Memory B cell (primary cell): ENCODE measurements at regions not wholly inside any gene's neighbourhood (a gene's known extent, or its start where the extent isn't known, plus 50 kb on each side); places are given as distances from the start of the nearest gene placed in this dataset.

Source experiments
- ATAC-seq: fragments of 150-1000 bp; cut with Tn5 transposase; 2 replicates; pipeline ENCODE4 v1.10.0; 2021; ENCODE audit warnings: low read depth, mild to moderate bottlenecking, moderate library complexity
- DNase-seq, 2 donors: peaks; one replicate each; pipeline ENCODE4 v3.0.0; 2022; ENCODE audit warnings: low spot score in 2 of 2
- H3K27ac Mint-ChIP-seq: one replicate; pipeline ENCODE4 v1.8.0; 2022; ENCODE audit warnings: mild to moderate bottlenecking, moderate library complexity, mixed read lengths
- H3K27me3 Mint-ChIP-seq: one replicate; pipeline ENCODE4 v1.8.0; 2022; ENCODE audit warnings: mixed read lengths
- H3K36me3 Mint-ChIP-seq: one replicate; pipeline ENCODE4 v1.8.0; 2022; ENCODE audit warnings: mild to moderate bottlenecking, mixed read lengths
- H3K4me1 Mint-ChIP-seq: one replicate; pipeline ENCODE4 v1.8.0; 2022; ENCODE audit warnings: mixed read lengths
- H3K4me3 Mint-ChIP-seq: one replicate; pipeline ENCODE4 v1.8.0; 2022; ENCODE audit warnings: mild to moderate bottlenecking, moderate library complexity, mixed read lengths
- H3K9me3 Mint-ChIP-seq: one replicate; pipeline ENCODE4 v1.8.0; 2022; ENCODE audit warnings: mixed read lengths

DNA sequence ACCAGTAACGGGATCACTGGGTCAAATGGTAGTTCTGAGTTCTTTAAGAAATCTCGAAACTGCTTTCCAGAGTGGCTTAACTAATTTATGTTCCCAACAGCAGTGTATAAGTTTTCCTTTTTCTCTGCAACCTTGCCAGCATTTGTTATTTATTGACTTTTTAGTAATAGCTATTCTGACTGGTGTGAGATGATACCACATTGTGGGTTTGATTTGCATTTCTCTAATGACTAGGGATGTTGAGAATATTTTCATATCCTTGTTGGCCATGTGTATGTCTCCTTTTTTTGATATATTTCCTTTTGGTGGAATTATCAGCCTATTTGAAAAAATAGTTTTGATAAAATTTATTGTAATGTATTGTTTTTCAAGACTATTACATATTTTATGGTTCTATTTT is 701.2 kb upstream of the FBXO33 start:
- Mint-ChIP-seq H3K27me3 (no peaks in the 10 kb centered on the region), H3K4me3 (no peak overlapping the region)

DNA sequence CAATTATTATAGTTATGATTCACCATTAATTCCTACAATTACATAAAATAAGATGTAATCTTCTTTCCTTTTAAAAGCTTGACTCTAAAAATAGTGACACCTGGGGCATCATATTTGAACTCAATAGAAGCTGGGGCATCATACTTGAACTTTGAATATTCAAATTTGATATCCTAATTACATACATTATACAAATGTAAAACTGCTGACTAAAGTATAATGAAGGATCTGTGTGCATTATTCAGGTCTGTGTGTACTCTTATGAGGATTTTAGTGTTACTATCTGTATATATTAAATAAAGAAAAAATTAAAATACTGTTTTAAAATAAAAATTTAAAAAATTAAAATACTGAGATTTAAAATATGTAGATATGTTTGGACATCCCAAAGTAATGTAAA is 696.9 kb upstream of the FBXO33 start:
- Mint-ChIP-seq H3K27me3 (no peaks in the 10 kb centered on the region), H3K9me3 (no peaks in the 10 kb centered on the region), H3K36me3 (no peaks in the 10 kb centered on the region), H3K4me1 (no peaks in the 10 kb centered on the region), H3K27ac (no peak overlapping the region), H3K4me3 (no peak overlapping the region)
- ATAC-seq = no peak
- no peak for DNase-seq

More for the DNA sequence above, 701.2 kb upstream of the FBXO33 start:
- no peak for DNase-seq
- no peak for ATAC-seq
- no peaks in the 10 kb centered on the region for H3K36me3 Mint-ChIP-seq
- H3K9me3 Mint-ChIP-seq = peaks cover 3% of the 10 kb centered on the region
- H3K4me1 Mint-ChIP-seq = no peaks in the 10 kb centered on the region
- no peak overlapping the region for H3K27ac Mint-ChIP-seq

DNA sequence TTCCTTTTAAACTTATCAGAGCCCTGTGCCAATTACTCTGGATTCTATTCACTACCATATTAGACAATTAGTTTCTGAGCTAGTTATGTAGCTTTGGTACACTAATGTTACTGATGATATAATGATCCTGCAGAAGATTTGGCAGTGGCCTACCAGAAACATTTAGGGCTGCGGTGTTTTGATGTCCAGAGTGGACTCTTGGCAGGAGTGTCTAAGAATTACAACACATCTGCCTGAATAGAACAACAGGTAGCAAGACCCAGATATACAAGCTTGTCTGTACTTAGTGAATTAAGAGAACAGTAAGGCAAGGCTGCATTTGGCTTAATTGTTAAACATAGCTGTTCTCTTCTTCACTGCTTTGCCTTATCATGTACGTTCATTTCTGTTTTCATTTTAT is 691.6 kb upstream of the FBXO33 start:
- H3K27me3 Mint-ChIP-seq = no peaks in the 10 kb centered on the region
- no peak overlapping the region for H3K27ac Mint-ChIP-seq
- ATAC-seq = no peak
- H3K36me3 Mint-ChIP-seq = no peaks in the 10 kb centered on the region
- no peaks in the 10 kb centered on the region for H3K4me1 Mint-ChIP-seq
- H3K9me3 Mint-ChIP-seq = peaks cover 2% of the 10 kb centered on the region
- no peak for DNase-seq
- H3K4me3 Mint-ChIP-seq = no peak overlapping the region

DNA sequence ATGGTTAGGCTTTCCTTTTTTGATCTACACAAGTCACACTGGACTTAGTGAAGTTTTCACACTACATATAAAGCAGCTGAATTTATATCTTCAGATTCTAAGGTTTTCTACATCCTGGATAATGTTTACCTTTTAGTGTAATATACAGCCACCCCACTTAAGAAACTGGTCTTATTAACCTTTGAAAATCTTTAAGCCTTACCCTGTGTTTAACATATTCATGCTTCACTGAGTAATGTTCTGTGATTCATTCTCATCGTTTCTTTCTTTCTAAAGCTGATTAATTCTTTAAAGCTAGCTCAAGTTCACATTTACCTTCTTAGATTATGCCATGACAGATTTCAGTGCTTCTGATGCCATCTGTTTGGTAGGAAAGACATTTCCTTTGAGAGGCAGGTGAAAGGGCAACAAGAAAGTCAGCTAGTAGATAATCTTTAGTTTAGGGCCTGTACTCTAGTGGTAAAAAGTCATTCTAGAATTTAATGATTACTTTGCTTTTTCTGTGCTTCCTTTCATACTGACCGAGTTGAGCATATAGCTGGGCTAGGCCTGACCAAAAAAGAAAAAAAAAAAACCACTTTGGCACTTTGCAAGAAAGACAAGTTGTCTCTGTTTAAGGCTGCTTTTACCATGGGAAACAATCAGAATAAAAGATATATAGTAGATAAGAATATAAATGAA is 690.9 kb upstream of the FBXO33 start:
- Mint-ChIP-seq H3K4me3 (no peak overlapping the region), H3K9me3 (peaks cover 6% of the 10 kb centered on the region), H3K36me3 (no peaks in the 10 kb centered on the region), H3K4me1 (no peaks in the 10 kb centered on the region), H3K27me3 (no peaks in the 10 kb centered on the region), H3K27ac (no peak overlapping the region)
- ATAC-seq (no peak), DNase-seq (no peak)

DNA sequence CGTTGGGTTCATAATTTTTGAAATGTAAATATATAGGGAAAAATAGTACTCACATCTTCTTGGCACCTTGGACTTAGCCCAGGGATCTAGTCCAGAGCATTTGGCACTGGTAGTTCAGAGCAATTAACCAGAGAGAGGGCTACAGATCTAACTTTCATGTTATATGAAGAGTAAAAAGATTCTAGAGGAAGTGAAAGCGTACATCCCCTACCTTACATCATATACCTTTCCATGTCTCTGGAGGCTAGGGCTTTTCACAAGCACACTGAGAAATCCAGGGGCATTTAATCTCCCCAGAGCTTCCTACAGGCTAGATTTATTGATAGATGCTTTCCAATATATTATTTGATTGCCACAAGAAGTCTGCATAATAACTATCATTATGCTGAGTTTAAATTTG is 687.5 kb upstream of the FBXO33 start:
- Mint-ChIP-seq H3K4me3 (no peak overlapping the region), H3K27me3 (no peaks in the 10 kb centered on the region), H3K9me3 (peaks cover 11% of the 10 kb centered on the region), H3K36me3 (no peaks in the 10 kb centered on the region), H3K4me1 (no peaks in the 10 kb centered on the region), H3K27ac (no peak overlapping the region)
- DNase-seq = no peak
- ATAC-seq = peak; percentile 41

DNA sequence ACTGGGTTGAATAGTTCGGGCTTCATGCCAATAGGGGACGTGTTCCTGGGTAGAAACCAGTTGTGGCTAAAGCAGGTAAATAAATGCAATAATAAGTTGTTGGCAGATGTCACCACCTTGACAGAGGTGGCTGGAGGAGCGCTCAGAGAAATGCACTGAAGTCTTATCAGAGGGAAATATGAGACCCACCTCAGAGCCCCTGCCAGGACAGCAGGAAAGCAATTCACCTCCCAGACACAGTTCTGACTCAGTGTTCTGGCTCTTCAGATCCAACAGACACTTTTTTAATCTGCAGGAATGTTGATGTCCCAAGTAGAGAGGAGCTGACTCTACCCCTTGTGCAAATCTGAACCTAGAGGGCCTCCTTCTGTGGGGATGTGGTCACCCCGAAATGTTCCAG is 687.1 kb upstream of the FBXO33 start:
- no peak for DNase-seq
- Mint-ChIP-seq H3K4me1 (no peaks in the 10 kb centered on the region), H3K4me3 (no peak overlapping the region), H3K36me3 (no peaks in the 10 kb centered on the region), H3K27me3 (no peaks in the 10 kb centered on the region), H3K9me3 (peaks cover 12% of the 10 kb centered on the region), H3K27ac (no peak overlapping the region)
- ATAC-seq = no peak

DNA sequence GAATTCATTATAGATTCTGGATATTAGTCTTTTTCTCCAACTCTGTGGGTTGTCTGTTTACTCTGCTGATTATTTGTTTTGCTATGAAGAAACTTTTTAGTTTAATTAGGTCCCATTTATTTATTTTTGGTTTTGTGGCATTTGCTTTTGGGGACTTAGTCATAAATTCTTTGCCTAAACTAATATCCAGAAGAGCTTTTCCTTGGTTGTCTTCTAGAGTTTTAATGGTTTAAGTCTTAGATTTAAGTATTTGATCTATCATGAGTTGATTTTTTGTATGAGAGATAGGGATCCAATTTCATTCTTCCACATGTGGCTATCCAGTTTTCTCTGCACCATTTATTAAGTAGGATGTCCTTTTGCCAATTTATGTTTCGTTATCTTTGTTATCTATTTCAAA is 683.4 kb upstream of the FBXO33 start:
- peaks cover 10% of the 10 kb centered on the region for H3K9me3 Mint-ChIP-seq
- no peak overlapping the region for H3K4me3 Mint-ChIP-seq
- DNase-seq (no peak), ATAC-seq (no peak)
- H3K4me1 Mint-ChIP-seq = no peaks in the 10 kb centered on the region
- no peak overlapping the region for H3K27ac Mint-ChIP-seq
- no peaks in the 10 kb centered on the region for H3K36me3 Mint-ChIP-seq
- no peaks in the 10 kb centered on the region for H3K27me3 Mint-ChIP-seq

DNA sequence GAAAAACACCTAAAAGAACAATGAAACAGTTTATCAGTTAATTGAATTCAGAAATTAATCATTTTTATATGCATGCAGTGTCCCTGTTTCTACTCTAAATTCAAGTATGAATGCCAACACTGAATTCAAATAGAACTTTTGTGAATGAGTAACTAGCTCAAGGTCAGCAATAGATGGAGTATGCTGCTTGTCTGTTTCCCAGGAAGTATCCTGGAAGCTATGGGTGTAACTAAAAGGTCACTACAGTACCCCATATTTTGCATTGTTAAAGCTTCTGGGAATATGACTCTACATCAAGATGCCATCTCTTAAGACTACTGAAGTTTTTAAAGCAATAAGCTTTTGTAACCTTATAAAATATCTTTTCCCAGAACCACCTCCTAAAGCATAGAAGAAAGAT is 681.4 kb upstream of the FBXO33 start:
- no peaks in the 10 kb centered on the region for H3K4me1 Mint-ChIP-seq
- H3K27me3 Mint-ChIP-seq = no peaks in the 10 kb centered on the region
- H3K27ac Mint-ChIP-seq = no peak overlapping the region
- no peak for ATAC-seq
- no peak for DNase-seq
- no peaks in the 10 kb centered on the region for H3K36me3 Mint-ChIP-seq
- H3K4me3 Mint-ChIP-seq = no peak overlapping the region
- peaks cover 9% of the 10 kb centered on the region for H3K9me3 Mint-ChIP-seq

DNA sequence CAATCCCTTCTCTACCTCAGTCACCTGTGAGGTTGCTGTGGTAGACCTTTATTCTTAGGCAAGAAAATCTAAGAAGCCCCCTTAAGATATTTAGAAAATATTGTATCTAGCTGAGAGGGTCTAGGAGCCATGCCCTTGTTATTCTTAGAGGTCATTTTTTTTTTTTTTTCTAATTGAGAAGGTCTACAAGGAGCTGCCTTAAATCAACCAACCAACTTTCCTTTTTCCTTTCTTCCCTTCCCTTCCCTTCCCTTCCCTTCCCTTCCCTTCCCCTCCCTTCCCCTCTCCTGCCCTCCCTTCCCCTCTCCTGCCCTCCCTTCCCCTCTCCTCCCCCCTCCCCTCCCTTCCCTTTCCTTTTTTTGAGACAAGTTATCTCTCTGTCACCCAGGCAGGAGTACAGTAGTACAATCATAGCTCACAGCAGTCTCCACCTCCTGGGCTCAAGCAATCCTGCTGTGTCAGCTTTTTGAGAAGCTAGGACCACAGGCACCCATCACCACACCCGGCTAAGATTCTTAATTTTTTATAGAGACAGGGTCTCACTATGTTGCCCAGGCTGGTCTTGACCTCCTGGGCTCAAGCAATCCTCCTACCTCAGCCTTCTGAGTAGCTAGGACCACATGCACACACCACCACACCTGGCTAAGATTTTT is 668.4 kb upstream of the FBXO33 start:
- Mint-ChIP-seq H3K27ac (no peak overlapping the region), H3K36me3 (no peaks in the 10 kb centered on the region)

DNA sequence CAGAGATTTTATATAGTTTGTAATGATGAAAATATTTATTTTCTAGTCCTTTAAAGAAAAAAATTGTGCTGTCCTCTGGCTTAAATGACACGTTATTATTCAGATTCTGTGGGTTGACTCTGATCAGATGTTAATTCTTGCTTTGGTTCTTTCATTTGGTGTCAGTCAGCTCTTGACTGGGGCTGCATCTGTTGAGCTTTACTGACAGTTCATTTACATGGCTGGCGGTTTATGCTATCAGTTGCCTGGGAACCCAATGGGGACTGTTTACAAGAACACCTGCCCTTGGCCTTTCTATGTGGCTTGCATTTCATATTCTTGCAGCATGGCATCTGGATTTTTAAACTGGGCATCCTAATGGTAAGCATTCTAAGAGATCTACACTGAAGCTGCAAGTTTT is 667.1 kb upstream of the FBXO33 start:
- no peak for DNase-seq
- no peaks in the 10 kb centered on the region for H3K36me3 Mint-ChIP-seq
- H3K4me1 Mint-ChIP-seq = no peaks in the 10 kb centered on the region
- H3K27ac Mint-ChIP-seq = no peak overlapping the region
- no peaks in the 10 kb centered on the region for H3K27me3 Mint-ChIP-seq
- ATAC-seq = no peak
- no peak overlapping the region for H3K4me3 Mint-ChIP-seq
- H3K9me3 Mint-ChIP-seq = no peaks in the 10 kb centered on the region

More for the DNA sequence above, 668.4 kb upstream of the FBXO33 start:
- no peak for DNase-seq
- no peak for ATAC-seq
- Mint-ChIP-seq H3K27me3 (no peaks in the 10 kb centered on the region), H3K9me3 (no peaks in the 10 kb centered on the region), H3K4me1 (no peaks in the 10 kb centered on the region), H3K4me3 (no peak overlapping the region)

DNA sequence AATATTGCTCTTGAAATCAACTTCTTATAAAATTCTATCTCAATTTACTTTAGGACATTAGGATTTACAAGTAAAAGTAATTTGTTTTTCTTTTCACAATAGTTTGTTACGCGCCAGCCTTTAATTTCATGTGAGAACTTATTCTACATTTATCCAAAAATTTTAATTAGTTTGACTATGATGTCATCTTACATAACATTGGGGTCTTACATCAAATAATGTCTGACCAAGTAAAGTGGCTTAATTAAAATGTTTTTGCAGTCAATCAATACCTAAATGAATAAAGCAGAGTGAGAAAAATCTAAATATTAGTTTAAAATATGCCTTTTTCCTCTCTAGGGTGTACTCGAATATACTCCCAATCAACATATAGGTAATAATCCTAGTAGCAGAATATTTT is 666.2 kb upstream of the FBXO33 start:
- Mint-ChIP-seq H3K4me3 (no peak overlapping the region), H3K27ac (no peak overlapping the region), H3K9me3 (no peaks in the 10 kb centered on the region), H3K36me3 (no peaks in the 10 kb centered on the region), H3K27me3 (no peaks in the 10 kb centered on the region), H3K4me1 (no peaks in the 10 kb centered on the region)
- ATAC-seq = no peak
- no peak for DNase-seq

DNA sequence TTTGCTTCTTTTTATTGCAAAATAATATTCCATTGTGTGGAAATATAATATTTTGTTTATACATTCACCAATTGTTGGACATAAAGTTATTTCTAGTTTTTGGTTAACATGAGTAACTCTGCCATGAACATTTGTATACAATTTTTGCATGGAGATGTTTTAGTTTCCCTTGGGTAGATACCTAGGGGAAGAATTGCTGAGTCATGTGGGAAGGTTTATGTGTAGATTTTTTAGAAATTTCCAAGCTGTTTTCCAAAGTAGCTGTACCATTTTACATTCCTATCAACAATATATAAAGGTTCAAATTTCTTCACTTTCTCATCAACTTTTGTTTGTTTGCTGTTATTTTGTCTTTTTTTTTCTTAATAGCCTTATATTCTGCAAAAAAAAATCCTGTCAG is 664.7 kb upstream of the FBXO33 start:
- DNase-seq = no peak
- Mint-ChIP-seq H3K4me1 (no peaks in the 10 kb centered on the region), H3K27ac (no peak overlapping the region), H3K27me3 (no peaks in the 10 kb centered on the region), H3K36me3 (no peaks in the 10 kb centered on the region), H3K4me3 (no peak overlapping the region), H3K9me3 (peaks cover 2% of the 10 kb centered on the region)
- ATAC-seq = no peak

DNA sequence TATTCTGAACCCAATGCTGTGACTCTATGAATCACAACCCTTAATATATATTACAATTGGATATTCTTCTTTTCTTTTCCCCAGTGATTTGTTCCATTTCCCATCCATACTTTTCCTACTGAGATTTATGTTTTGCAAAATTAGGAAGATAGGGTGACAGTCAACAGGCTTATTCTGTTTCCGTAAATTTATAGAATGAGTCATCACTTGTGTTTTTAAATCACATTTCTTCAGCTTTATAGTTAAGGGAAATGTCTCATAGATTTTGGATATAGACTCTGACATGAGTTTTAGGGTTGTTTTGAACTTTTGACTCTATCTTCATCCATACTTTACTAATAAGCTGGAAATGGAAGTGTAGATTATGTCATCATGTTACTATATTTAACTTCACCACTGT is 661.6 kb upstream of the FBXO33 start:
- no peak overlapping the region for H3K4me3 Mint-ChIP-seq
- no peaks in the 10 kb centered on the region for H3K27me3 Mint-ChIP-seq
- H3K27ac Mint-ChIP-seq = no peak overlapping the region
- no peaks in the 10 kb centered on the region for H3K36me3 Mint-ChIP-seq
- ATAC-seq = no peak
- H3K4me1 Mint-ChIP-seq = no peaks in the 10 kb centered on the region
- DNase-seq = no peak
- peaks cover 4% of the 10 kb centered on the region for H3K9me3 Mint-ChIP-seq

DNA sequence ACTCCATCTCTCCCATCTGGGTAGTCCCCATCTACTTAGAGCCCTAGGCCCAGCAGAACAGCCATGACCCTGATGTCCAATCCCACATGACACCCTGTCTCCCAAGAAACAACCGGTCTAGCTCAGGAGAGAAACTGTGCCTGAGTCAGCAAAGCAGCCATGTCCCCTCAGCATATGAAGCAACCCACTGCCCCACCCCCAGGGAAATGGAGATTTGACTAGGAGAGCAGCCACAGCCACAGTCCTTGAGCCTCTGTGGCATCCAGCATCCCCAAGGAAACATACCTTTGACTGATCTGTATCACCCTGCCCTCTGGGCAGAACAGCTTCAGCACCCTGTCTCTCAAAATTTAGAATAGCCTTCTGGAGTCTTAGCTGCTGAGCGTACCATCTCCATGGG is 641.9 kb upstream of the FBXO33 start:
- no peak overlapping the region for H3K4me3 Mint-ChIP-seq
- ATAC-seq = no peak

DNA sequence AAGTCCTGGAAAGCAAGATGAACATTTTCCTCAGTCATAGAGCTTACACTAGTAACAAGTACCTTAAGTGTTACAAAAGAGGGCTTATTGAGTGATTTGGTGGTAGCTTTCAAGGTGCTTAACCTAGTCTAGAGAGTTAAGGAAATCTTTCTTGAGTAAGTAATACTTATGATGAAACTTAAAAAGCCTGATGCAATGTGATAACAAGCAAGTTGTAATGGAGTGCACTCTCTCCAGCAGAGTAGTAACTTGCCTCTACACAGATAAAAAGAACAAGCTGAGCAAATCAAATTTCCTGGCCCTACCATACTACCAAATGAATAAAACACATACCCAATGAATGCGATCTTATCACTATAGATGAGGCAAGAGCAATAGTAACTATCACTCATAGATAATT is 639.9 kb upstream of the FBXO33 start:
- peaks cover 1% of the 10 kb centered on the region for H3K9me3 Mint-ChIP-seq
- no peak for ATAC-seq
- H3K4me1 Mint-ChIP-seq = no peaks in the 10 kb centered on the region
- no peak for DNase-seq
- H3K27me3 Mint-ChIP-seq = no peaks in the 10 kb centered on the region
- H3K36me3 Mint-ChIP-seq = no peaks in the 10 kb centered on the region
- no peak overlapping the region for H3K4me3 Mint-ChIP-seq
- no peak overlapping the region for H3K27ac Mint-ChIP-seq

More for the DNA sequence above, 641.9 kb upstream of the FBXO33 start:
- Mint-ChIP-seq H3K36me3 (no peaks in the 10 kb centered on the region), H3K27me3 (no peaks in the 10 kb centered on the region), H3K9me3 (peaks cover 1% of the 10 kb centered on the region), H3K4me1 (no peaks in the 10 kb centered on the region), H3K27ac (no peak overlapping the region)
- no peak for DNase-seq
